GM12878 (cell line): ENCODE measurements at regions not wholly inside any gene's neighbourhood (a gene's known extent, or its start where the extent isn't known, plus 50 kb on each side); places are given as distances from the start of the nearest gene placed in this dataset.

Source experiments
- ATAC-seq: fragments of 200-7000 bp; cut with Tn5 transposase; 3 replicates; pipeline ENCODE4 v1.9.1; 2020; ENCODE audit warnings: mild to moderate bottlenecking, moderate library complexity
- BruUV-seq: library from RNA; stranded (reverse); fragments of 400-500 nt; replicated peaks from 2 replicates; lab custom pipeline; 2021; lab: Mats Ljungman, UMichigan
- CTCF ChIA-PET: fragments of 300-600 bp; sonication (Branson Sonifier 250); formaldehyde crosslinking; extraction: SDS; loops from one replicate; lab custom pipeline; 2021; ENCODE audit warnings: inconsistent platforms; lab: Yijun Ruan, JAX
- POLR2A ChIA-PET: fragments of 350-600 bp; formaldehyde crosslinking; extraction: SDS; loops from one replicate; lab custom pipeline; 2021; ENCODE audit warnings: inconsistent platforms; lab: Charles Lee
- RAD21 ChIA-PET: fragments of 300-600 bp; sonication (Branson Sonifier 250); formaldehyde crosslinking; loops from one replicate; lab custom pipeline; 2023; ENCODE audit warnings: antibody characterized with exemption; ENCODE audit not compliant: unreplicated experiment; lab: Charles Lee
- SMC1A ChIA-PET: fragments of 300-600 bp; sonication (Branson Sonifier 250); formaldehyde crosslinking; loops from one replicate; lab custom pipeline; 2023; ENCODE audit not compliant: unreplicated experiment, uncharacterized antibody; lab: Charles Lee
- DNase-seq: peaks from one replicate; pipeline ENCODE4 v3.0.0-alpha.2; 2011; ENCODE audit warnings: low read depth, low spot score
- FAIRE-seq: peaks from 3 replicates; lab custom pipeline; 2011; peaks lifted over from hg19 to GRCh38; lab: Jason Lieb, UNC
- H2AFZ ChIP-seq: 2 replicates; pipeline ENCODE4 v1.6.0; 2011; ENCODE audit warnings: low read depth, low read length, control low read depth; ENCODE audit not compliant: control insufficient read depth
- H3K27ac ChIP-seq: 2 replicates; pipeline ENCODE4 v1.5.1; 2011; ENCODE audit warnings: control low read depth; ENCODE audit not compliant: control insufficient read depth, insufficient read depth
- H3K27me3 ChIP-seq, 2 experiments: replicated peaks in 1 of 2; 2 replicates each; pipeline versions ENCODE4 v1.6.0 to v1.6.1; 2011; ENCODE audit warnings: low read length in 1 of 2; ENCODE audit not compliant: control insufficient read depth in 2 of 2, insufficient read depth in 2 of 2
- H3K36me3 ChIP-seq, 2 experiments: 2 replicates each; pipeline ENCODE4 v1.5.1; 2011; ENCODE audit warnings: low read length in 1 of 2; ENCODE audit not compliant: control insufficient read depth in 2 of 2, insufficient read depth in 2 of 2
- H3K4me1 ChIP-seq: 2 replicates; pipeline ENCODE4 v1.6.1; 2011; ENCODE audit warnings: mild to moderate bottlenecking, low read length, moderate library complexity, mixed read lengths; ENCODE audit not compliant: control insufficient read depth, insufficient read depth
- H3K4me2 ChIP-seq: 2 replicates; pipeline ENCODE4 v1.6.0; 2011; ENCODE audit warnings: control low read depth; ENCODE audit not compliant: control insufficient read depth, insufficient read depth
- H3K4me3 ChIP-seq: fragments of 200-600 bp; sonication (generic); 2 replicates; pipeline ENCODE4 v1.5.1; 2016
- H3K79me2 ChIP-seq: 2 replicates; pipeline ENCODE4 v1.6.0; 2011; ENCODE audit warnings: low read length; ENCODE audit not compliant: control insufficient read depth, insufficient read depth
- H3K9ac ChIP-seq: 2 replicates; pipeline ENCODE4 v1.8.0; 2011; ENCODE audit warnings: low read length, control low read depth, mixed read lengths; ENCODE audit not compliant: control insufficient read depth, insufficient read depth
- H3K9me3 ChIP-seq: replicated peaks from 3 replicates; pipeline ENCODE4 v1.5.1; 2011; ENCODE audit warnings: mild to moderate bottlenecking, low read length; ENCODE audit not compliant: control insufficient read depth, insufficient read depth
- H4K20me1 ChIP-seq: 2 replicates; pipeline ENCODE4 v1.6.0; 2011; ENCODE audit not compliant: control insufficient read depth, insufficient read depth
- BCL3 ChIP-seq: IDR thresholded peaks from 2 replicates; pipeline ENCODE4 v1.6.1; 2011; ENCODE audit warnings: borderline replicate concordance, low read depth, mild to moderate bottlenecking, moderate library complexity, low read length; ENCODE audit not compliant: insufficient read depth, poor library complexity, severe bottlenecking
- CEBPZ ChIP-seq: fragments of 150-350 bp; IDR thresholded peaks from 2 replicates; pipeline ENCODE4 v1.6.1; 2016; ENCODE audit warnings: low read depth, low read length
- JUNB ChIP-seq: IDR thresholded peaks from 2 replicates; pipeline ENCODE4 v1.6.1; 2016; ENCODE audit warnings: antibody characterized with exemption, mild to moderate bottlenecking
- MYC ChIP-seq: IDR thresholded peaks from 2 replicates; pipeline ENCODE4 v1.6.1; 2011; ENCODE audit warnings: mild to moderate bottlenecking, low read length, moderate library complexity, inconsistent platforms; ENCODE audit not compliant: insufficient read depth, insufficient replicate concordance, insufficient read length, severe bottlenecking
- RB1 ChIP-seq: fragments of 450-650 bp; formaldehyde crosslinking; IDR thresholded peaks from 2 replicates; pipeline ENCODE4 v1.6.1; 2017; ENCODE audit warnings: mild to moderate bottlenecking, borderline replicate concordance
- SIX5 ChIP-seq: IDR thresholded peaks from 2 replicates; pipeline ENCODE4 v1.6.1; 2011; ENCODE audit warnings: mild to moderate bottlenecking, low read depth, low read length, moderate library complexity; ENCODE audit not compliant: severe bottlenecking
- SMAD1 ChIP-seq: fragments of 450-650 bp; IDR thresholded peaks from 2 replicates; pipeline ENCODE4 v1.6.1; 2018; ENCODE audit warnings: mild to moderate bottlenecking, low read depth; ENCODE audit not compliant: partially characterized antibody
- TCF12 ChIP-seq: IDR thresholded peaks from 2 replicates; pipeline ENCODE4 v1.6.1; 2011; ENCODE audit warnings: low read depth, mild to moderate bottlenecking, low read length
- WGBS: methylation state at CpG from one replicate; pipeline ENCODE4 v1.1.6; 2016; ENCODE audit warnings: low lambda C conversion rate; ENCODE audit not compliant: insufficient replicate concordance, insufficient coverage; ENCODE audit errors: missing lambda C conversion rate; 5-methylcytosine and 5-hydroxymethylcytosine counted together
- in situ Hi-C: fragments of 300-500 bp; cut with MboI; formaldehyde crosslinking; loops from 9 replicates; pipeline ENCODE4 v1.14.3; 2018; ENCODE audit warnings: mixed read lengths
- intact Hi-C: fragments of 100-400 bp; cut with micrococcal nuclease; formaldehyde crosslinking; loops from one replicate; pipeline ENCODE4 v1.14.2; 2022; ENCODE audit not compliant: unreplicated experiment

GRCh38 chrX:79082899-79083298 is 61.6 kb upstream of the GPR174 start (continued):
- TF ChIP-seq SMAD1, result no peak
- TF ChIP-seq SIX5, result no peak
- TF ChIP-seq MYC, result no peak
- TF ChIP-seq BCL3, result no peak

- no peak for FAIRE-seq
- TF ChIP-seq TCF12 (no peak), RB1 (no peak), JUNB (no peak), CEBPZ (no peak)
- in situ Hi-C loops, result no loop called here
- DNase-seq, result no peak
- H2AFZ ChIP-seq, result no peak overlapping the region
- H3K27ac ChIP-seq, result no peak overlapping the region
- H4K20me1 ChIP-seq, result no peaks in the 10 kb centered on the region
- WGBS, result 0% methylated on average over 1 of the region's 1 CpG
- ChIA-PET SMC1A (no interaction called here), POLR2A (no interaction called here), RAD21 (no interaction called here), CTCF (no interaction called here)
- H3K4me3 ChIP-seq, result no peak overlapping the region
- no peak for ATAC-seq
- no peaks in the 10 kb centered on the region for H3K27me3 ChIP-seq
- H3K4me2 ChIP-seq, result no peak overlapping the region
- intact Hi-C loops, result loop anchor here (5.0 to 10.0 kb wide), 3 partner anchors 198 to 950 kb away; partner anchors contain the start of gene TAF9B
- no peaks in the 10 kb centered on the region for H3K4me1 ChIP-seq
- no TSS peak for BruUV-seq
- H3K36me3 ChIP-seq, result no peaks in the 10 kb centered on the region
- no peaks in the 10 kb centered on the region; the same call in 2 of the 3 replicates for H3K9me3 ChIP-seq
- no peaks in the 10 kb centered on the region for H3K79me2 ChIP-seq
- H3K9ac ChIP-seq, result no peak overlapping the region
Observed at GRCh38 chrX:79084923-79085322, 59.6 kb upstream of the GPR174 start.
